Activated CD4-positive, alpha-beta T cell treated with anti-CD3 and anti-CD28 coated beads for 36 hours (primary cell): ENCODE measurements at regions not wholly inside any gene's neighbourhood (a gene's known extent, or its start where the extent isn't known, plus 50 kb on each side); places are given as distances from the start of the nearest gene placed in this dataset.

Experiments used
- ATAC-seq: fragments of 200-7000 bp; cut with Tn5 transposase; one replicate; pipeline ENCODE4 v1.10.0; 2021; ENCODE audit warnings: mild to moderate bottlenecking, moderate library complexity
- CTCF ChIA-PET: fragments of 350-600 bp; sonication (Branson Sonifier 250); formaldehyde crosslinking; loops from one replicate; lab custom pipeline; 2021; ENCODE audit warnings: antibody characterized with exemption; lab: Charles Lee
- POLR2A ChIA-PET: fragments of 350-600 bp; sonication (Branson Sonifier 250); formaldehyde crosslinking; loops from one replicate; lab custom pipeline; 2021; ENCODE audit warnings: antibody characterized with exemption, inconsistent platforms; lab: Charles Lee
- DNase-seq: peaks from one replicate; pipeline ENCODE4 v3.0.0-alpha.2; 2020
- H3K27ac Mint-ChIP-seq: one replicate; pipeline ENCODE4 v1.8.0; 2021; ENCODE audit warnings: mixed read lengths
- H3K27me3 Mint-ChIP-seq: one replicate; pipeline ENCODE4 v1.8.0; 2021; ENCODE audit warnings: mixed read lengths
- H3K36me3 Mint-ChIP-seq: one replicate; pipeline ENCODE4 v1.8.0; 2021; ENCODE audit warnings: low read depth, mixed read lengths
- H3K4me1 Mint-ChIP-seq: one replicate; pipeline ENCODE4 v1.8.0; 2021; ENCODE audit warnings: mixed read lengths
- H3K4me3 Mint-ChIP-seq: one replicate; pipeline ENCODE4 v1.8.0; 2021; ENCODE audit warnings: mild to moderate bottlenecking, moderate library complexity, mixed read lengths
- H3K9me3 Mint-ChIP-seq: one replicate; pipeline ENCODE4 v1.8.0; 2021; ENCODE audit warnings: low read depth, mixed read lengths
- intact Hi-C, 2 experiments: fragments of 100-400 bp; cut with DNase I in 1 of 2; cut with micrococcal nuclease in 1 of 2; formaldehyde crosslinking; loops; one replicate each; pipeline versions ENCODE4 v1.14.2 to v1.15.1; 2022 to 2024; cut with DNase I, micrococcal nuclease

- ChIA-PET CTCF (no interaction called here), POLR2A (no interaction called here)
- DNase-seq, result no peak
- Mint-ChIP-seq H3K27me3 (peaks cover 3% of the 10 kb centered on the region), H3K27ac (no peak overlapping the region), H3K36me3 (no peaks in the 10 kb centered on the region), H3K4me1 (no peaks in the 10 kb centered on the region), H3K4me3 (no peak overlapping the region), H3K9me3 (no peaks in the 10 kb centered on the region)
- no peak for ATAC-seq
- intact Hi-C loops, result no loop called here
These were observed 105.4 kb upstream of the GLI3 start for GRCh38 chr7:42342381-42342780.

GRCh38 chr7:42340436-42340835 is 103.4 kb upstream of the GLI3 start:
- no peak for ATAC-seq
- Mint-ChIP-seq H3K36me3 (no peaks in the 10 kb centered on the region), H3K4me1 (no peaks in the 10 kb centered on the region), H3K4me3 (no peak overlapping the region), H3K9me3 (no peaks in the 10 kb centered on the region), H3K27me3 (peaks cover 3% of the 10 kb centered on the region), H3K27ac (no peak overlapping the region)
- POLR2A ChIA-PET, result no interaction called here
- intact Hi-C loops, result no loop called here
- CTCF ChIA-PET, result interaction anchor here (0.6 kb wide), 1 partner anchor 244 kb away, joined by 7 read pairs; no protein-coding TSS in a partner anchor
- DNase-seq, result no peak

- DNase-seq (no peak), ATAC-seq (no peak)
- ChIA-PET CTCF (no interaction called here), POLR2A (no interaction called here)
- no peaks in the 10 kb centered on the region for H3K4me1 Mint-ChIP-seq
- H3K9me3 Mint-ChIP-seq, result peaks cover 1% of the 10 kb centered on the region
- intact Hi-C loops, result no loop called here
- H3K4me3 Mint-ChIP-seq, result no peak overlapping the region
- peaks cover 3% of the 10 kb centered on the region for H3K27me3 Mint-ChIP-seq
- H3K36me3 Mint-ChIP-seq, result no peaks in the 10 kb centered on the region
- no peak overlapping the region for H3K27ac Mint-ChIP-seq
These were observed 102.0 kb upstream of the GLI3 start for GRCh38 chr7:42338916-42339540.

GRCh38 chr7:42338231-42338915 is 101.4 kb upstream of the GLI3 start:
- POLR2A ChIA-PET, result no interaction called here
- Mint-ChIP-seq H3K9me3 (peaks cover 1% of the 10 kb centered on the region), H3K36me3 (no peaks in the 10 kb centered on the region), H3K27ac (no peak overlapping the region), H3K4me1 (no peaks in the 10 kb centered on the region), H3K27me3 (peaks cover under 1% of the 10 kb centered on the region), H3K4me3 (no peak overlapping the region)
- CTCF ChIA-PET, result no interaction called here
- no peak for ATAC-seq
- no peak for DNase-seq
- intact Hi-C loops, result no loop called here

GRCh38 chr7:42337225-42337905 is 100.4 kb upstream of the GLI3 start:
- no peak for ATAC-seq
- no peaks in the 10 kb centered on the region for H3K27me3 Mint-ChIP-seq
- ChIA-PET POLR2A (no interaction called here), CTCF (no interaction called here)
- no peak for DNase-seq
- H3K4me1 Mint-ChIP-seq, result no peaks in the 10 kb centered on the region
- intact Hi-C loops, result no loop called here
- no peak overlapping the region for H3K4me3 Mint-ChIP-seq
- H3K36me3 Mint-ChIP-seq, result no peaks in the 10 kb centered on the region
- peaks cover 8% of the 10 kb centered on the region for H3K9me3 Mint-ChIP-seq
- H3K27ac Mint-ChIP-seq, result no peak overlapping the region

- ATAC-seq, result no peak
- ChIA-PET CTCF (no interaction called here), POLR2A (no interaction called here)
- Mint-ChIP-seq H3K36me3 (no peaks in the 10 kb centered on the region), H3K4me1 (no peaks in the 10 kb centered on the region), H3K9me3 (peaks cover 14% of the 10 kb centered on the region), H3K27ac (no peak overlapping the region), H3K27me3 (no peaks in the 10 kb centered on the region), H3K4me3 (no peak overlapping the region)
- no peak for DNase-seq
- intact Hi-C loops, result no loop called here
These were observed 95.7 kb upstream of the GLI3 start for GRCh38 chr7:42332605-42333222.

- Mint-ChIP-seq H3K9me3 (no peaks in the 10 kb centered on the region), H3K27me3 (peaks cover 6% of the 10 kb centered on the region), H3K4me1 (no peaks in the 10 kb centered on the region), H3K36me3 (no peaks in the 10 kb centered on the region), H3K27ac (no peak overlapping the region), H3K4me3 (no peak overlapping the region)
- intact Hi-C loops, result no loop called here
- ChIA-PET POLR2A (no interaction called here), CTCF (no interaction called here)
- DNase-seq (no peak), ATAC-seq (no peak)
These were observed 82.6 kb upstream of the GLI3 start for GRCh38 chr7:42319631-42320030.

- ChIA-PET POLR2A (no interaction called here), CTCF (no interaction called here)
- Mint-ChIP-seq H3K36me3 (no peaks in the 10 kb centered on the region), H3K27me3 (peaks cover 7% of the 10 kb centered on the region), H3K4me3 (no peak overlapping the region), H3K4me1 (no peaks in the 10 kb centered on the region), H3K27ac (no peak overlapping the region), H3K9me3 (peaks cover 2% of the 10 kb centered on the region)
- DNase-seq (no peak), ATAC-seq (no peak)
- intact Hi-C loops, result no loop called here
These were observed 78.6 kb upstream of the GLI3 start for GRCh38 chr7:42315631-42316030.

- POLR2A ChIA-PET, result no interaction called here
- Mint-ChIP-seq H3K4me1 (no peaks in the 10 kb centered on the region), H3K9me3 (peaks cover 2% of the 10 kb centered on the region), H3K27ac (no peak overlapping the region), H3K4me3 (no peak overlapping the region), H3K36me3 (no peaks in the 10 kb centered on the region), H3K27me3 (peaks cover 7% of the 10 kb centered on the region)
- CTCF ChIA-PET, result no interaction called here
- DNase-seq, result no peak
- no peak for ATAC-seq
- intact Hi-C loops, result no loop called here
These were observed 78.1 kb upstream of the GLI3 start for GRCh38 chr7:42315103-42315502.

- peaks cover 2% of the 10 kb centered on the region for H3K9me3 Mint-ChIP-seq
- intact Hi-C loops, result no loop called here
- DNase-seq (no peak), ATAC-seq (no peak)
- H3K27me3 Mint-ChIP-seq, result peaks cover 7% of the 10 kb centered on the region
- H3K36me3 Mint-ChIP-seq, result no peaks in the 10 kb centered on the region
- ChIA-PET POLR2A (no interaction called here), CTCF (interaction anchor here (0.6 kb wide), 1 partner anchor 1470 kb away, joined by 3 read pairs; no protein-coding TSS in a partner anchor)
- no peak overlapping the region for H3K4me3 Mint-ChIP-seq
- H3K4me1 Mint-ChIP-seq, result no peaks in the 10 kb centered on the region
- H3K27ac Mint-ChIP-seq, result no peak overlapping the region
These were observed 77.7 kb upstream of the GLI3 start for GRCh38 chr7:42314696-42315095.

GRCh38 chr7:42311195-42311594 is 74.2 kb upstream of the GLI3 start:
- POLR2A ChIA-PET, result no interaction called here

More at GRCh38 chr7:42311195-42311594, 74.2 kb upstream of the GLI3 start:
- no peak for ATAC-seq
- no peaks in the 10 kb centered on the region for H3K4me1 Mint-ChIP-seq
- DNase-seq, result no peak
- H3K9me3 Mint-ChIP-seq, result peaks cover 2% of the 10 kb centered on the region
- intact Hi-C loops, result no loop called here
- H3K36me3 Mint-ChIP-seq, result no peaks in the 10 kb centered on the region
- CTCF ChIA-PET, result no interaction called here
- H3K4me3 Mint-ChIP-seq, result no peak overlapping the region
- no peak overlapping the region for H3K27ac Mint-ChIP-seq
- peaks cover 5% of the 10 kb centered on the region for H3K27me3 Mint-ChIP-seq
